ENCODE measurements at regions not wholly inside any gene's neighbourhood (a gene's known extent, or its start where the extent isn't known, plus 50 kb on each side); places are given as distances from the start of the nearest gene placed in this dataset.

GRCh38 chr1:105964879-105965278 lies 1091.6 kb upstream of the PRMT6 start:
- TF ChIP-seq, protein P1, sequence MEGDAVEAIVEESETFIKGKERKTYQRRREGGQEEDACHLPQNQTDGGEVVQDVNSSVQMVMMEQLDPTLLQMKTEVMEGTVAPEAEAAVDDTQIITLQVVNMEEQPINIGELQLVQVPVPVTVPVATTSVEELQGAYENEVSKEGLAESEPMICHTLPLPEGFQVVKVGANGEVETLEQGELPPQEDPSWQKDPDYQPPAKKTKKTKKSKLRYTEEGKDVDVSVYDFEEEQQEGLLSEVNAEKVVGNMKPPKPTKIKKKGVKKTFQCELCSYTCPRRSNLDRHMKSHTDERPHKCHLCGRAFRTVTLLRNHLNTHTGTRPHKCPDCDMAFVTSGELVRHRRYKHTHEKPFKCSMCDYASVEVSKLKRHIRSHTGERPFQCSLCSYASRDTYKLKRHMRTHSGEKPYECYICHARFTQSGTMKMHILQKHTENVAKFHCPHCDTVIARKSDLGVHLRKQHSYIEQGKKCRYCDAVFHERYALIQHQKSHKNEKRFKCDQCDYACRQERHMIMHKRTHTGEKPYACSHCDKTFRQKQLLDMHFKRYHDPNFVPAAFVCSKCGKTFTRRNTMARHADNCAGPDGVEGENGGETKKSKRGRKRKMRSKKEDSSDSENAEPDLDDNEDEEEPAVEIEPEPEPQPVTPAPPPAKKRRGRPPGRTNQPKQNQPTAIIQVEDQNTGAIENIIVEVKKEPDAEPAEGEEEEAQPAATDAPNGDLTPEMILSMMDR (conservative IDR thresholded peaks at IDR 0.05) = no peak
- no peak for TF ChIP-seq EZH2 (IDR thresholded peaks at IDR 0.05; ENCODE audit: low read depth)

All from PC-9 (cell line).